CD14-positive monocyte (primary cell): ENCODE measurements at regions not wholly inside any gene's neighbourhood (a gene's known extent, or its start where the extent isn't known, plus 50 kb on each side); places are given as distances from the start of the nearest gene placed in this dataset.

ENCODE experiments used
- DNase-seq, 3 donors: peaks; one replicate each; pipeline ENCODE4 v3.0.0-alpha.2; 2011 to 2022
- H2AFZ ChIP-seq: 2 replicates; pipeline ENCODE4 v1.6.0; 2012; ENCODE audit warnings: mild to moderate bottlenecking, low read depth, low read length, inconsistent platforms; ENCODE audit not compliant: insufficient read depth, poor library complexity, severe bottlenecking
- H3K27ac ChIP-seq, 2 donors: 1 replicate in 1 of 2; 2 replicates in 1 of 2; pipeline ENCODE4 v1.5.1; 2012 to 2013; ENCODE audit warnings: low read length in 2 of 2, control low read depth in 1 of 2, inconsistent platforms in 1 of 2, low read depth in 1 of 2, mild to moderate bottlenecking in 1 of 2
- H3K27me3 ChIP-seq, 2 donors: one replicate each; pipeline versions ENCODE4 v1.6.0 to v1.6.1; 2011 to 2013; ENCODE audit warnings: low read length in 2 of 2; ENCODE audit not compliant: control insufficient read depth in 2 of 2, insufficient read depth in 2 of 2
- H3K36me3 ChIP-seq, 2 donors: replicated peaks in 1 of 2; 1 replicate in 1 of 2; 2 replicates in 1 of 2; pipeline versions ENCODE4 v1.5.1 to v1.6.1; 2012 to 2013; ENCODE audit warnings: low read length in 2 of 2, control low read depth in 1 of 2, inconsistent platforms in 1 of 2, mild to moderate bottlenecking in 1 of 2; ENCODE audit not compliant: insufficient read depth in 2 of 2, control insufficient read depth in 1 of 2
- H3K4me1 ChIP-seq, 2 donors: 1 replicate in 1 of 2; 2 replicates in 1 of 2; pipeline versions ENCODE4 v1.5.1 to v1.6.1; 2012 to 2013; ENCODE audit warnings: low read length in 2 of 2, control low read depth in 1 of 2, inconsistent platforms in 1 of 2, mild to moderate bottlenecking in 1 of 2, moderate library complexity in 1 of 2; ENCODE audit not compliant: insufficient read depth in 2 of 2, control insufficient read depth in 1 of 2
- H3K4me2 ChIP-seq: replicated peaks from 2 replicates; pipeline ENCODE3; 2012; ENCODE audit warnings: low read length, moderate library complexity, mild to moderate bottlenecking; ENCODE audit not compliant: poor library complexity, severe bottlenecking; ENCODE audit errors: extremely low read depth
- H3K4me3 ChIP-seq, 3 experiments: fragments of 200-600 bp in 1 of 3; sonication (generic) in 1 of 3; replicated peaks in 1 of 3; 1 replicate in 2 of 3; 2 replicates in 1 of 3; pipeline ENCODE4 v1.5.1; 2011 to 2013; ENCODE audit warnings: low read length in 3 of 3, mild to moderate bottlenecking in 3 of 3, control low read depth in 2 of 3, low read depth in 2 of 3, inconsistent platforms in 1 of 3, moderate library complexity in 1 of 3
- H3K79me2 ChIP-seq: 2 replicates; pipeline ENCODE4 v1.6.0; 2012; ENCODE audit warnings: mild to moderate bottlenecking, control low read depth, inconsistent platforms, low read length, moderate library complexity; ENCODE audit not compliant: insufficient read depth
- H3K9ac ChIP-seq: 2 replicates; pipeline ENCODE4 v1.6.0; 2017; ENCODE audit warnings: low read length, mild to moderate bottlenecking; ENCODE audit not compliant: insufficient read depth, poor library complexity, severe bottlenecking
- H3K9me3 ChIP-seq, 2 donors: replicated peaks in 1 of 2; 1 replicate in 1 of 2; 2 replicates in 1 of 2; pipeline versions ENCODE4 v1.5.1 to v1.6.1; 2012 to 2013; ENCODE audit warnings: low read length in 2 of 2, control low read depth in 1 of 2; ENCODE audit not compliant: control insufficient read depth in 1 of 2, insufficient read depth in 1 of 2
- H4K20me1 ChIP-seq: 2 replicates; pipeline ENCODE4 v1.6.0; 2012; ENCODE audit warnings: mild to moderate bottlenecking, low read length, control low read depth, moderate library complexity; ENCODE audit not compliant: insufficient read depth
- H3K27ac Mint-ChIP-seq, 7 donors: one replicate each; pipeline ENCODE4 v1.8.0; 2020; ENCODE audit warnings: mild to moderate bottlenecking in 7 of 7, mixed read lengths in 7 of 7, moderate library complexity in 6 of 7, inconsistent platforms in 2 of 7
- H3K27me3 Mint-ChIP-seq, 3 donors: one replicate each; pipeline ENCODE4 v1.8.0; 2021 to 2022; ENCODE audit warnings: low read depth in 3 of 3, mild to moderate bottlenecking in 3 of 3, mixed read lengths in 3 of 3, moderate library complexity in 3 of 3, inconsistent platforms in 1 of 3
- H3K36me3 Mint-ChIP-seq, 2 donors: one replicate each; pipeline ENCODE4 v1.8.0; 2020; ENCODE audit warnings: mixed read lengths in 2 of 2, inconsistent platforms in 1 of 2, mild to moderate bottlenecking in 1 of 2
- H3K4me1 Mint-ChIP-seq: one replicate; pipeline ENCODE4 v1.8.0; 2020; ENCODE audit warnings: mild to moderate bottlenecking, mixed read lengths
- H3K4me3 Mint-ChIP-seq, 2 donors: one replicate each; pipeline ENCODE4 v1.8.0; 2020; ENCODE audit warnings: mild to moderate bottlenecking in 2 of 2, mixed read lengths in 2 of 2, moderate library complexity in 1 of 2
- H3K9me3 Mint-ChIP-seq, 7 donors: one replicate each; pipeline ENCODE4 v1.8.0; 2020 to 2022; ENCODE audit warnings: mixed read lengths in 7 of 7, mild to moderate bottlenecking in 6 of 7, moderate library complexity in 6 of 7, inconsistent platforms in 2 of 7
- CTCF ChIP-seq: fragments of 200-600 bp; IDR thresholded peaks from one replicate; pipeline ENCODE4 v1.8.0; 2022; ENCODE audit warnings: antibody characterized with exemption, mild to moderate bottlenecking
- WGBS: methylation state at CpG from one replicate; pipeline ENCODE4 v1.1.5; 2013; ENCODE audit warnings: missing lambda C conversion rate; ENCODE audit not compliant: insufficient coverage; 5-methylcytosine and 5-hydroxymethylcytosine counted together
- intact Hi-C, 2 donors: fragments of 100-400 bp; cut with micrococcal nuclease; formaldehyde crosslinking; loops; one replicate each; pipeline versions ENCODE4 v1.15.0 to v1.15.1; 2023

GRCh38 chr2:66915237-66915636, 480.3 kb downstream of the MEIS1 start:
- DNase-seq: no peak
- Mint-ChIP-seq H3K27me3 (peaks cover 0 to 4% (median 0%) of the 10 kb centered on the region in 3 donors), H3K4me1 (peaks cover 2% of the 10 kb centered on the region), H3K4me3 (no peak overlapping the region), H3K27ac (no peak overlapping the region), H3K36me3 (no peaks in the 10 kb centered on the region), H3K9me3 (peaks cover 0 to 5% (median 3%) of the 10 kb centered on the region in 7 donors)
- TF ChIP-seq CTCF: no peak
- Histone ChIP-seq H3K4me2 (no peak overlapping the region), H3K4me3 (no peak overlapping the region), H3K79me2 (no peaks in the 10 kb centered on the region), H3K4me1 (no peaks in the 10 kb centered on the region), H3K36me3 (no peaks in the 10 kb centered on the region), H3K9ac (no peak overlapping the region), H4K20me1 (no peaks in the 10 kb centered on the region), H3K27me3 (no peaks in the 10 kb centered on the region), H2AFZ (no peak overlapping the region), H3K9me3 (no peaks in the 10 kb centered on the region), H3K27ac (no peak overlapping the region)
- intact Hi-C loops: no loop called here
- WGBS: no CpG with 5 or more reads among the region's 2 CpGs

- no peak for DNase-seq
- Histone ChIP-seq H3K36me3 (no peaks in the 10 kb centered on the region), H3K79me2 (no peaks in the 10 kb centered on the region), H3K4me1 (no peaks in the 10 kb centered on the region), H4K20me1 (no peaks in the 10 kb centered on the region), H3K4me2 (no peak overlapping the region), H3K27ac (no peak overlapping the region), H3K27me3 (no peaks in the 10 kb centered on the region), H3K4me3 (no peak overlapping the region), H3K9ac (no peak overlapping the region), H2AFZ (no peak overlapping the region), H3K9me3 (no peaks in the 10 kb centered on the region)
- Mint-ChIP-seq H3K36me3 (no peaks in the 10 kb centered on the region), H3K27ac (no peak overlapping the region), H3K4me1 (peaks cover 2% of the 10 kb centered on the region), H3K27me3 (peaks cover 0 to 4% (median 0%) of the 10 kb centered on the region in 3 donors), H3K9me3 (peaks cover 0 to 3% (median 0%) of the 10 kb centered on the region in 7 donors), H3K4me3 (no peak overlapping the region)
- no CpG with 5 or more reads among the region's 1 CpG for WGBS
- TF ChIP-seq CTCF: no peak
- intact Hi-C loops: no loop called here
Measured at GRCh38 chr2:66919286-66919685, 477.8 kb upstream of the ETAA1 start.
